ENCODE measurements at regions not wholly inside any gene's neighbourhood (a gene's known extent, or its start where the extent isn't known, plus 50 kb on each side); places are given as distances from the start of the nearest gene placed in this dataset.
"Not testable (repeated sequence)": the region's sequence is repeated elsewhere in the genome, so short reads cannot be mapped to it uniquely, and the experiment has no call there.

GRCh38 chr18:34331343-34331742 lies 106.6 kb upstream of the NOL4 start:
- H3K4me1 ChIP-seq (ENCODE audit: insufficient read depth, low read length, poor library complexity, severe bottlenecking); H2AFZ ChIP-seq (ENCODE audit: low read length); H3K9me2 ChIP-seq (ENCODE audit: insufficient read depth, low read length); H3K9me3 ChIP-seq (ENCODE audit: low read length); H3K36me3 ChIP-seq (ENCODE audit: insufficient read depth, low read length); DNase-seq (ENCODE audit: low spot score); H4K20me1 ChIP-seq (ENCODE audit: insufficient read depth, low read length); H3K4me2 ChIP-seq (ENCODE audit: low read length); BruUV-seq (replicated peaks); H3K4me3 ChIP-seq (ENCODE audit: low read depth, low read length, poor library complexity, severe bottlenecking); H3K27ac ChIP-seq (ENCODE audit: low read depth, low read length, poor library complexity, severe bottlenecking); CTCF ChIA-PET (ENCODE audit: unreplicated experiment); H3K79me2 ChIP-seq (ENCODE audit: insufficient read depth, low read depth, low read length); POLR2A ChIA-PET; intact Hi-C loops (cut with micrococcal nuclease; ENCODE audit: unreplicated experiment): not testable (repeated sequence)

- DNase-seq (ENCODE audit: low spot score): no peak
- H3K36me3 ChIP-seq (ENCODE audit: insufficient read depth, low read length): no peaks in the 10 kb centered on the region
- H3K4me2 ChIP-seq (ENCODE audit: low read length): no peak overlapping the region
- H2AFZ ChIP-seq (ENCODE audit: low read length): no peak overlapping the region
- H3K27ac ChIP-seq (ENCODE audit: low read depth, low read length, poor library complexity, severe bottlenecking): no peak overlapping the region
- no peaks in the 10 kb centered on the region for H3K9me2 ChIP-seq (ENCODE audit: insufficient read depth, low read length)
- H3K4me3 ChIP-seq (ENCODE audit: low read depth, low read length, poor library complexity, severe bottlenecking): no peak overlapping the region
- H3K4me1 ChIP-seq (ENCODE audit: insufficient read depth, low read length, poor library complexity, severe bottlenecking): no peaks in the 10 kb centered on the region
- intact Hi-C loops (cut with micrococcal nuclease; ENCODE audit: unreplicated experiment): no loop called here
- TF ChIP-seq EZH2phosphoT487 (IDR thresholded peaks at IDR 0.05; ENCODE audit: borderline replicate concordance, low read depth, low read length): no peak
- ChIA-PET POLR2A (no interaction called here), CTCF (ENCODE audit: unreplicated experiment) (no interaction called here)
- no TSS peak for BruUV-seq (replicated peaks)
- H3K79me2 ChIP-seq (ENCODE audit: insufficient read depth, low read depth, low read length): no peaks in the 10 kb centered on the region
- no peaks in the 10 kb centered on the region for H4K20me1 ChIP-seq (ENCODE audit: insufficient read depth, low read length)
- H3K9me3 ChIP-seq (ENCODE audit: low read length): no peaks in the 10 kb centered on the region
These were observed 114.4 kb upstream of the NOL4 start for GRCh38 chr18:34339155-34339554.

- H3K79me2 ChIP-seq (ENCODE audit: insufficient read depth, low read depth, low read length): no peaks in the 10 kb centered on the region
- no peaks in the 10 kb centered on the region for H3K36me3 ChIP-seq (ENCODE audit: insufficient read depth, low read length)
- no peaks in the 10 kb centered on the region for H3K9me2 ChIP-seq (ENCODE audit: insufficient read depth, low read length)
- H3K4me3 ChIP-seq (ENCODE audit: low read depth, low read length, poor library complexity, severe bottlenecking): no peak overlapping the region
- POLR2A ChIA-PET: no interaction called here
- CTCF ChIA-PET (ENCODE audit: unreplicated experiment): no interaction called here
- H3K9me3 ChIP-seq (ENCODE audit: low read length): no peaks in the 10 kb centered on the region
- BruUV-seq (replicated peaks): no TSS peak
- no peaks in the 10 kb centered on the region for H3K4me1 ChIP-seq (ENCODE audit: insufficient read depth, low read length, poor library complexity, severe bottlenecking)
- no peak for DNase-seq (ENCODE audit: low spot score)
- H3K4me2 ChIP-seq (ENCODE audit: low read length): no peak overlapping the region
- H3K27ac ChIP-seq (ENCODE audit: low read depth, low read length, poor library complexity, severe bottlenecking): no peak overlapping the region
- intact Hi-C loops (cut with micrococcal nuclease; ENCODE audit: unreplicated experiment): no loop called here
- no peaks in the 10 kb centered on the region for H4K20me1 ChIP-seq (ENCODE audit: insufficient read depth, low read length)
- TF ChIP-seq CTCF (conservative IDR thresholded peaks at IDR 0.05; ENCODE audit: low read length): no peak
- no peak for TF ChIP-seq EZH2phosphoT487 (IDR thresholded peaks at IDR 0.05; ENCODE audit: borderline replicate concordance, low read depth, low read length)
- H2AFZ ChIP-seq (ENCODE audit: low read length): no peak overlapping the region
These were observed 118.2 kb upstream of the NOL4 start for GRCh38 chr18:34342960-34343359.

- Histone ChIP-seq H3K36me3 (ENCODE audit: insufficient read depth, low read length) (no peaks in the 10 kb centered on the region), H3K9me3 (ENCODE audit: low read length) (no peaks in the 10 kb centered on the region), H3K79me2 (ENCODE audit: insufficient read depth, low read depth, low read length) (no peaks in the 10 kb centered on the region), H2AFZ (ENCODE audit: low read length) (no peak overlapping the region), H3K4me2 (ENCODE audit: low read length) (no peak overlapping the region), H3K9me2 (ENCODE audit: insufficient read depth, low read length) (no peaks in the 10 kb centered on the region), H4K20me1 (ENCODE audit: insufficient read depth, low read length) (no peaks in the 10 kb centered on the region), H3K27ac (ENCODE audit: low read depth, low read length, poor library complexity, severe bottlenecking) (no peak overlapping the region), H3K4me1 (ENCODE audit: insufficient read depth, low read length, poor library complexity, severe bottlenecking) (no peaks in the 10 kb centered on the region), H3K4me3 (ENCODE audit: low read depth, low read length, poor library complexity, severe bottlenecking) (no peak overlapping the region)
- no TSS peak for BruUV-seq (replicated peaks)
- ChIA-PET POLR2A (interaction anchor here (0.6 kb wide), 1 partner anchor 604 kb away, joined by 3 read pairs; no protein-coding TSS in a partner anchor), CTCF (ENCODE audit: unreplicated experiment) (no interaction called here)
- intact Hi-C loops (cut with micrococcal nuclease; ENCODE audit: unreplicated experiment): no loop called here
- no peak for DNase-seq (ENCODE audit: low spot score)
- TF ChIP-seq CTCF (conservative IDR thresholded peaks at IDR 0.05; ENCODE audit: low read length): no peak
- TF ChIP-seq EZH2phosphoT487 (IDR thresholded peaks at IDR 0.05; ENCODE audit: borderline replicate concordance, low read depth, low read length): no peak
These were observed 121.0 kb upstream of the NOL4 start for GRCh38 chr18:34345738-34346137.
